Endothelial cell of umbilical vein (primary cell): ENCODE measurements at regions not wholly inside any gene's neighbourhood (a gene's known extent, or its start where the extent isn't known, plus 50 kb on each side); places are given as distances from the start of the nearest gene placed in this dataset.

Experiments
- CTCF ChIP-seq, 2 donors: IDR thresholded peaks; 1 replicate in 1 of 2; 2 replicates in 1 of 2; pipeline ENCODE4 v1.5.1; 2011; ENCODE audit warnings: low read length in 2 of 2, mild to moderate bottlenecking in 2 of 2, moderate library complexity in 2 of 2, control low read depth in 1 of 2, inconsistent platforms in 1 of 2, low read depth in 1 of 2; ENCODE audit not compliant: insufficient read depth in 1 of 2; ENCODE audit errors: extremely low read depth in 1 of 2
- EZH2 ChIP-seq: IDR thresholded peaks from 2 replicates; pipeline ENCODE4 v1.6.1; 2012; ENCODE audit warnings: borderline replicate concordance, low read depth, mild to moderate bottlenecking, moderate library complexity, low read length, inconsistent platforms; ENCODE audit not compliant: severe bottlenecking
- JUN ChIP-seq: IDR thresholded peaks from 2 replicates; pipeline ENCODE4 v1.6.1; 2011; ENCODE audit warnings: borderline replicate concordance, low read depth; ENCODE audit not compliant: insufficient read length, insufficient read depth
- POLR2A ChIP-seq: IDR thresholded peaks from 2 replicates; pipeline ENCODE4 v1.6.1; 2012; ENCODE audit warnings: low read depth, mild to moderate bottlenecking, control low read depth, low read length
- TF ChIP-seq, protein P1 (sequence below): IDR thresholded peaks from 2 replicates; pipeline ENCODE4 v1.6.1; 2011; ENCODE audit not compliant: insufficient read depth, insufficient read length

DNA sequence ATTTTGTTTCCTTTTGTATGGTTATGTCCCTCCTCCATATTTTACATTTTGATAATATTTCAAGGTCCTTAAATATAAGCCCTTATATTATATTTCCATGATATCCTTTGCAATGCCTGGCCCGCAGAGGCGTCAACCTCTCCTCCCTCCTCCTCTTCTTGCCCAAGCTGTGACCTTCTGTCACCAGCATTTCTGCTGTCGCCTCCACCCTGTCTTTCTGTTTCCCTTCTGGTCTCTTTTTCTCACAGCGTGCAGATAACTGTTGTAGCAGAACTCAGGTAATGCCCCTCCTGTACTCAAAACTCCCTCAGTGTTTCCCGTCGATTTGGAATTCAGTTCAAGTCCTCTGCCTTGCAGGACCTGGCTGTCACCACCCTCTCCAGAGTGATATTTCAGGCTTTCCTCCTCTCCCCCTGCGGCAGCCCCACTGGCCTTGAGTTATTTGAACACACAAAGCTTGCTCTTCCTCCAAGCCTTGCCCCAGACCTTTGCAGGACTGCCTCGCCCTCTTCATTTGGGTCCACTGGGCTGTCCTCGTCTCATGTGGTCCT is 709.3 kb downstream of the DCDC2C start:
- no peak for TF ChIP-seq POLR2A
- no peak for TF ChIP-seq CTCF (IDR thresholded peaks at IDR 0.05; ENCODE audit: extremely low read depth in 1 of 2, insufficient read depth in 1 of 2, low read depth in 1 of 2, low read length in 2 of 2)
- TF ChIP-seq, protein P1, sequence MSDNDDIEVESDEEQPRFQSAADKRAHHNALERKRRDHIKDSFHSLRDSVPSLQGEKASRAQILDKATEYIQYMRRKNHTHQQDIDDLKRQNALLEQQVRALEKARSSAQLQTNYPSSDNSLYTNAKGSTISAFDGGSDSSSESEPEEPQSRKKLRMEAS: no peak
- no peak for TF ChIP-seq EZH2
- no peak for TF ChIP-seq JUN
